ENCODE measurements at regions not wholly inside any gene's neighbourhood (a gene's known extent, or its start where the extent isn't known, plus 50 kb on each side); places are given as distances from the start of the nearest gene placed in this dataset.
"Not testable (repeated sequence)": the region's sequence is repeated elsewhere in the genome, so short reads cannot be mapped to it uniquely, and the experiment has no call there.

DNA sequence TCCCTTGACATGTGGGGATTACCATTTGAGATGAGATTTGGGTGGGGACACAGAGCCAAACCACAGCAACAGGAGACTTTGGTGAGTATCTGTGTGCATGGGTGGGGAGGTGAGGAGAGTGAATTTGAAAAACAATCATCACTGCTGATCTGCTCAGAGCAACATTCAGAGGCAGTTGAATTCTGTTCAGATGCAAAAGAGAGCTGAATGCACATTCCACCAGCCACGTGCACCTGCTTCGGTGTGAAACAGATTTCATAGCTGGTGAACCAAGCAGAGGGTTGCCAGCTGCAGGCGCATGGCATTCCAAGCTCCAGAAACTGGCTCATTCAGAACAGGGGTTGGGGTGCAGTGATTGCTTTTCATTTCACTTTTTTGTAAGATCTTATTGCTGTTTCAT is 233.1 kb upstream of the FOXF1 start:
- H3K36me3 ChIP-seq (ENCODE audit: control insufficient read depth, insufficient read depth, low read length): no peaks in the 10 kb centered on the region
- no peaks in the 10 kb centered on the region for H3K27me3 ChIP-seq (replicated peaks; ENCODE audit: control insufficient read depth, insufficient read depth, low read length)
- TF ChIP-seq, protein P1, sequence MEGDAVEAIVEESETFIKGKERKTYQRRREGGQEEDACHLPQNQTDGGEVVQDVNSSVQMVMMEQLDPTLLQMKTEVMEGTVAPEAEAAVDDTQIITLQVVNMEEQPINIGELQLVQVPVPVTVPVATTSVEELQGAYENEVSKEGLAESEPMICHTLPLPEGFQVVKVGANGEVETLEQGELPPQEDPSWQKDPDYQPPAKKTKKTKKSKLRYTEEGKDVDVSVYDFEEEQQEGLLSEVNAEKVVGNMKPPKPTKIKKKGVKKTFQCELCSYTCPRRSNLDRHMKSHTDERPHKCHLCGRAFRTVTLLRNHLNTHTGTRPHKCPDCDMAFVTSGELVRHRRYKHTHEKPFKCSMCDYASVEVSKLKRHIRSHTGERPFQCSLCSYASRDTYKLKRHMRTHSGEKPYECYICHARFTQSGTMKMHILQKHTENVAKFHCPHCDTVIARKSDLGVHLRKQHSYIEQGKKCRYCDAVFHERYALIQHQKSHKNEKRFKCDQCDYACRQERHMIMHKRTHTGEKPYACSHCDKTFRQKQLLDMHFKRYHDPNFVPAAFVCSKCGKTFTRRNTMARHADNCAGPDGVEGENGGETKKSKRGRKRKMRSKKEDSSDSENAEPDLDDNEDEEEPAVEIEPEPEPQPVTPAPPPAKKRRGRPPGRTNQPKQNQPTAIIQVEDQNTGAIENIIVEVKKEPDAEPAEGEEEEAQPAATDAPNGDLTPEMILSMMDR (IDR thresholded peaks at IDR 0.05; ENCODE audit: insufficient read depth in 1 of 2, low read depth in 1 of 2, low read length in 1 of 2, severe bottlenecking in 1 of 2, unreplicated experiment in 1 of 2): no peak
- H3K4me1 Mint-ChIP-seq (ENCODE audit: low read depth, unreplicated experiment): no peaks in the 10 kb centered on the region
- H3K9me3 Mint-ChIP-seq (ENCODE audit: unreplicated experiment): no peaks in the 10 kb centered on the region
- H3K9me3 ChIP-seq: no peaks in the 10 kb centered on the region
- no peak overlapping the region for H3K4me3 ChIP-seq (ENCODE audit: low read depth, low read length)
- H3K36me3 Mint-ChIP-seq (ENCODE audit: insufficient read depth, unreplicated experiment): no peaks in the 10 kb centered on the region
- no peaks in the 10 kb centered on the region for H3K4me1 ChIP-seq
- BruUV-seq (replicated peaks): no TSS peak
- H3K27ac Mint-ChIP-seq (ENCODE audit: unreplicated experiment): no peak overlapping the region
- ChIA-PET POLR2A (no interaction called here), CTCF (interaction anchor here (0.5 kb wide), 1 partner anchor 204 kb away, joined by 4 read pairs; no protein-coding TSS in a partner anchor)
- no peak for DNase-seq
- H3K4me3 Mint-ChIP-seq (ENCODE audit: unreplicated experiment): no peak overlapping the region
- intact Hi-C loops (cut with micrococcal nuclease; ENCODE audit: unreplicated experiment): no loop called here
- H3K27me3 Mint-ChIP-seq (ENCODE audit: insufficient read depth, unreplicated experiment): peaks cover 12% of the 10 kb centered on the region

DNA sequence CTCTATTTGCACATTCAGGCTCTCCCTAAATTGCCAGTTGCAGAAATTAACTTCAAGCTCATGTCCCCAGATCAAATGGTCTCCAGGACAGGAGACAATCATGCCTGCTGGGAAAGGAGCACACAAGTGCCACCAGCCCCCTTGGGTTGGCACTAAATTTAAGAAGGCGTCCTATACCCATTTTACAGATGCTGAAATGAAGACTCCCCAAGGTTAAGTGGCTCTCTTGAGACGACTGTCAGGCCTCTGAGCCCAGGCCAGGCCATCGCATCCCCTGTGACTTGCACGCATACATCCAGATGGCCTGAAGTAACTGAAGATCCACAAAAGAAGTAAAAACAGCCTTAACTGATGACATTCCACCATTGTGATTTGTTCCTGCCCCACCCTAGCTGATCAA is 232.5 kb upstream of the FOXF1 start:
- H3K27me3 ChIP-seq (replicated peaks; ENCODE audit: control insufficient read depth, insufficient read depth, low read length); BruUV-seq (replicated peaks); DNase-seq; intact Hi-C loops (cut with micrococcal nuclease; ENCODE audit: unreplicated experiment); H3K36me3 ChIP-seq (ENCODE audit: control insufficient read depth, insufficient read depth, low read length); H3K4me3 Mint-ChIP-seq (ENCODE audit: unreplicated experiment); H3K4me1 ChIP-seq; H3K4me3 ChIP-seq (ENCODE audit: low read depth, low read length); H3K36me3 Mint-ChIP-seq (ENCODE audit: insufficient read depth, unreplicated experiment); H3K4me1 Mint-ChIP-seq (ENCODE audit: low read depth, unreplicated experiment); POLR2A ChIA-PET; H3K9me3 ChIP-seq; H3K9me3 Mint-ChIP-seq (ENCODE audit: unreplicated experiment); H3K27ac Mint-ChIP-seq (ENCODE audit: unreplicated experiment): not testable (repeated sequence)
- CTCF ChIA-PET: interaction anchor here (0.5 kb wide), 1 partner anchor 205 kb away, joined by 4 read pairs; no protein-coding TSS in a partner anchor
- H3K27me3 Mint-ChIP-seq (ENCODE audit: insufficient read depth, unreplicated experiment): peaks cover 12% of the 10 kb centered on the region

GRCh38 chr16:86281421-86281820 is 228.9 kb upstream of the FOXF1 start:
- no peaks in the 10 kb centered on the region for H3K9me3 Mint-ChIP-seq (ENCODE audit: unreplicated experiment)
- H3K27me3 Mint-ChIP-seq (ENCODE audit: insufficient read depth, unreplicated experiment): peaks cover 10% of the 10 kb centered on the region
- no peak for DNase-seq
- TF ChIP-seq, protein P1 (IDR thresholded peaks at IDR 0.05; ENCODE audit: insufficient read depth in 1 of 2, low read depth in 1 of 2, low read length in 1 of 2, severe bottlenecking in 1 of 2, unreplicated experiment in 1 of 2): no peak
- ChIA-PET POLR2A (no interaction called here), CTCF (no interaction called here)
- H3K4me1 Mint-ChIP-seq (ENCODE audit: low read depth, unreplicated experiment): no peaks in the 10 kb centered on the region
- no peaks in the 10 kb centered on the region; the same call in 1 of the 2 replicates for H3K27me3 ChIP-seq (replicated peaks; ENCODE audit: control insufficient read depth, insufficient read depth, low read length)
- H3K27ac Mint-ChIP-seq (ENCODE audit: unreplicated experiment): no peak overlapping the region
- H3K9me3 ChIP-seq: no peaks in the 10 kb centered on the region
- no TSS peak for BruUV-seq (replicated peaks)
- no peaks in the 10 kb centered on the region for H3K36me3 ChIP-seq (ENCODE audit: control insufficient read depth, insufficient read depth, low read length)
- H3K4me3 ChIP-seq (ENCODE audit: low read depth, low read length): no peak overlapping the region
- no peaks in the 10 kb centered on the region for H3K36me3 Mint-ChIP-seq (ENCODE audit: insufficient read depth, unreplicated experiment)
- H3K4me3 Mint-ChIP-seq (ENCODE audit: unreplicated experiment): no peak overlapping the region
- no peaks in the 10 kb centered on the region for H3K4me1 ChIP-seq
- intact Hi-C loops (cut with micrococcal nuclease; ENCODE audit: unreplicated experiment): no loop called here

DNA sequence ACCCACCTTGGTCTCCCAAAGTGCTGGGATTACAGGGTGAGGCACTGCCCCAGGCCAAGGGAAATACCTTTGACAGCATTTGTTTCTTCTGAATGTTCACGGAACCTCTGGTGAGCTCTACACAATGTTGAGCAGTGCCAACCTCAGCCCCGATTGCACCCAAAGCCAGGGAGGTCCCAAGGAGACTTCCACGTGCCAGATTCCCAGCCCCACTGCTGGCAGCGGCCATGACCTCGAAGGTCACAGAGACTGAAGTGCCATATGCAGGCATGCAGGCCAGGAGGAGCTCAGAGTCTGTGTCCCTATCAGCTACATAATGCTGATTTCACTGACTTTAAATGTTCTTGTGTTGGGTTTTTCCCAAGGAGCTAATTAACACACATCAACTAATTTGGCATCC is 226.4 kb upstream of the FOXF1 start:
- H3K36me3 ChIP-seq (ENCODE audit: control insufficient read depth, insufficient read depth, low read length): no peaks in the 10 kb centered on the region
- Mint-ChIP-seq H3K9me3 (ENCODE audit: unreplicated experiment) (no peaks in the 10 kb centered on the region), H3K4me3 (ENCODE audit: unreplicated experiment) (no peak overlapping the region), H3K36me3 (ENCODE audit: insufficient read depth, unreplicated experiment) (no peaks in the 10 kb centered on the region), H3K27me3 (ENCODE audit: insufficient read depth, unreplicated experiment) (peaks cover 26% of the 10 kb centered on the region), H3K4me1 (ENCODE audit: low read depth, unreplicated experiment) (no peaks in the 10 kb centered on the region), H3K27ac (ENCODE audit: unreplicated experiment) (no peak overlapping the region)
- intact Hi-C loops (cut with micrococcal nuclease; ENCODE audit: unreplicated experiment): no loop called here
- H3K9me3 ChIP-seq: no peaks in the 10 kb centered on the region
- DNase-seq: no peak
- H3K4me1 ChIP-seq: no peaks in the 10 kb centered on the region
- POLR2A ChIA-PET: no interaction called here
- CTCF ChIA-PET: no interaction called here
- TF ChIP-seq, protein P1 (IDR thresholded peaks at IDR 0.05; ENCODE audit: insufficient read depth in 1 of 2, low read depth in 1 of 2, low read length in 1 of 2, severe bottlenecking in 1 of 2, unreplicated experiment in 1 of 2): no peak
- BruUV-seq (replicated peaks): no TSS peak
- no peak overlapping the region for H3K4me3 ChIP-seq (ENCODE audit: low read depth, low read length)
- H3K27me3 ChIP-seq (replicated peaks; ENCODE audit: control insufficient read depth, insufficient read depth, low read length): no peaks in the 10 kb centered on the region; the same call in 1 of the 2 replicates
